ENCODE measurements at regions not wholly inside any gene's neighbourhood (a gene's known extent, or its start where the extent isn't known, plus 50 kb on each side); places are given as distances from the start of the nearest gene placed in this dataset.
A peak's percentile ranks its signal among the peaks of the same experiment; 100 is the strongest.

GRCh38 chr15:47439146-47440111, 277.9 kb upstream of the SEMA6D start:
- Histone ChIP-seq H3K9ac (ENCODE audit: low read depth, low read length) (peak overlapping the region; percentile 39), H3K4me1 (ENCODE audit: control insufficient read depth, insufficient read depth, low read length) (peaks cover 18% of the 10 kb centered on the region), H3K4me3 (ENCODE audit: low read length) (no peak overlapping the region), H3K36me3 (ENCODE audit: insufficient read depth, low read length) (no peaks in the 10 kb centered on the region), H3K4me2 (ENCODE audit: low read length) (no peak overlapping the region), H3K9me3 (replicated peaks; ENCODE audit: low read length) (no peaks in the 10 kb centered on the region), H3K27me3 (ENCODE audit: control insufficient read depth, insufficient read depth, low read length) (no peaks in the 10 kb centered on the region)

GRCh38 chr15:47442371-47442770, 274.9 kb upstream of the SEMA6D start:
- Histone ChIP-seq H3K4me3 (ENCODE audit: low read length) (no peak overlapping the region), H3K4me2 (ENCODE audit: low read length) (no peak overlapping the region), H3K9ac (ENCODE audit: low read depth, low read length) (no peak overlapping the region), H3K4me1 (ENCODE audit: control insufficient read depth, insufficient read depth, low read length) (peaks cover 17% of the 10 kb centered on the region), H3K36me3 (ENCODE audit: insufficient read depth, low read length) (no peaks in the 10 kb centered on the region), H3K27me3 (ENCODE audit: control insufficient read depth, insufficient read depth, low read length) (no peaks in the 10 kb centered on the region), H3K9me3 (replicated peaks; ENCODE audit: low read length) (no peaks in the 10 kb centered on the region)

- Histone ChIP-seq H3K9ac (ENCODE audit: low read depth, low read length) (no peak overlapping the region), H3K27me3 (ENCODE audit: control insufficient read depth, insufficient read depth, low read length) (no peaks in the 10 kb centered on the region), H3K4me1 (ENCODE audit: control insufficient read depth, insufficient read depth, low read length) (peaks cover 14% of the 10 kb centered on the region), H3K4me3 (ENCODE audit: low read length) (no peak overlapping the region), H3K9me3 (replicated peaks; ENCODE audit: low read length) (no peaks in the 10 kb centered on the region), H3K36me3 (ENCODE audit: insufficient read depth, low read length) (no peaks in the 10 kb centered on the region), H3K4me2 (ENCODE audit: low read length) (no peak overlapping the region)
Observed at GRCh38 chr15:47443839-47444238, 273.5 kb upstream of the SEMA6D start.

- Histone ChIP-seq H3K27me3 (ENCODE audit: control insufficient read depth, insufficient read depth, low read length) (no peaks in the 10 kb centered on the region), H3K9ac (ENCODE audit: low read depth, low read length) (no peak overlapping the region), H3K9me3 (replicated peaks; ENCODE audit: low read length) (no peaks in the 10 kb centered on the region), H3K4me2 (ENCODE audit: low read length) (no peak overlapping the region), H3K4me1 (ENCODE audit: control insufficient read depth, insufficient read depth, low read length) (no peaks in the 10 kb centered on the region), H3K36me3 (ENCODE audit: insufficient read depth, low read length) (no peaks in the 10 kb centered on the region), H3K4me3 (ENCODE audit: low read length) (no peak overlapping the region)
Observed at GRCh38 chr15:47445723-47446392, 271.4 kb upstream of the SEMA6D start.

GRCh38 chr15:47460795-47461573, 256.3 kb upstream of the SEMA6D start:
- Histone ChIP-seq H3K4me3 (ENCODE audit: low read length) (no peak overlapping the region), H3K9me3 (replicated peaks; ENCODE audit: low read length) (peaks cover 5% of the 10 kb centered on the region), H3K4me2 (ENCODE audit: low read length) (no peak overlapping the region), H3K9ac (ENCODE audit: low read depth, low read length) (no peak overlapping the region), H3K36me3 (ENCODE audit: insufficient read depth, low read length) (no peaks in the 10 kb centered on the region), H3K4me1 (ENCODE audit: control insufficient read depth, insufficient read depth, low read length) (peaks cover 21% of the 10 kb centered on the region), H3K27me3 (ENCODE audit: control insufficient read depth, insufficient read depth, low read length) (no peaks in the 10 kb centered on the region)

GRCh38 chr15:47461652-47462141, 255.6 kb upstream of the SEMA6D start:
- Histone ChIP-seq H3K9me3 (replicated peaks; ENCODE audit: low read length) (peaks cover 5% of the 10 kb centered on the region), H3K4me3 (ENCODE audit: low read length) (no peak overlapping the region), H3K36me3 (ENCODE audit: insufficient read depth, low read length) (no peaks in the 10 kb centered on the region), H3K4me2 (ENCODE audit: low read length) (no peak overlapping the region), H3K9ac (ENCODE audit: low read depth, low read length) (no peak overlapping the region), H3K27me3 (ENCODE audit: control insufficient read depth, insufficient read depth, low read length) (no peaks in the 10 kb centered on the region), H3K4me1 (ENCODE audit: control insufficient read depth, insufficient read depth, low read length) (peaks cover 26% of the 10 kb centered on the region)

GRCh38 chr15:47466357-47466756, 250.9 kb upstream of the SEMA6D start:
- Histone ChIP-seq H3K4me1 (ENCODE audit: control insufficient read depth, insufficient read depth, low read length) (peaks cover 27% of the 10 kb centered on the region), H3K9ac (ENCODE audit: low read depth, low read length) (no peak overlapping the region), H3K9me3 (replicated peaks; ENCODE audit: low read length) (peaks cover 5% of the 10 kb centered on the region), H3K4me3 (ENCODE audit: low read length) (no peak overlapping the region), H3K27me3 (ENCODE audit: control insufficient read depth, insufficient read depth, low read length) (no peaks in the 10 kb centered on the region), H3K4me2 (ENCODE audit: low read length) (peak overlapping the region; percentile 9), H3K36me3 (ENCODE audit: insufficient read depth, low read length) (no peaks in the 10 kb centered on the region)

- Histone ChIP-seq H3K4me1 (ENCODE audit: control insufficient read depth, insufficient read depth, low read length) (peaks cover 12% of the 10 kb centered on the region), H3K4me2 (ENCODE audit: low read length) (no peak overlapping the region), H3K27me3 (ENCODE audit: control insufficient read depth, insufficient read depth, low read length) (no peaks in the 10 kb centered on the region), H3K4me3 (ENCODE audit: low read length) (no peak overlapping the region), H3K36me3 (ENCODE audit: insufficient read depth, low read length) (no peaks in the 10 kb centered on the region), H3K9ac (ENCODE audit: low read depth, low read length) (no peak overlapping the region), H3K9me3 (replicated peaks; ENCODE audit: low read length) (no peaks in the 10 kb centered on the region)
Observed at GRCh38 chr15:47470983-47471382, 246.3 kb upstream of the SEMA6D start.

- H3K4me2 ChIP-seq (ENCODE audit: low read length), result no peak overlapping the region
- no peaks in the 10 kb centered on the region for H3K27me3 ChIP-seq (ENCODE audit: control insufficient read depth, insufficient read depth, low read length)
- no peaks in the 10 kb centered on the region for H3K36me3 ChIP-seq (ENCODE audit: insufficient read depth, low read length)
- no peak overlapping the region for H3K4me3 ChIP-seq (ENCODE audit: low read length)
- no peaks in the 10 kb centered on the region for H3K9me3 ChIP-seq (replicated peaks; ENCODE audit: low read length)
- H3K9ac ChIP-seq (ENCODE audit: low read depth, low read length), result no peak overlapping the region
- peaks cover 5% of the 10 kb centered on the region for H3K4me1 ChIP-seq (ENCODE audit: control insufficient read depth, insufficient read depth, low read length)
Observed at GRCh38 chr15:47473106-47473725, 244.1 kb upstream of the SEMA6D start.

GRCh38 chr15:47473832-47474231, 243.5 kb upstream of the SEMA6D start:
- Histone ChIP-seq H3K36me3 (ENCODE audit: insufficient read depth, low read length) (no peaks in the 10 kb centered on the region), H3K4me2 (ENCODE audit: low read length) (no peak overlapping the region), H3K4me1 (ENCODE audit: control insufficient read depth, insufficient read depth, low read length) (peaks cover 5% of the 10 kb centered on the region)

GRCh38 chr15:47475336-47475735, 242.0 kb upstream of the SEMA6D start:
- no peaks in the 10 kb centered on the region for H3K27me3 ChIP-seq (ENCODE audit: control insufficient read depth, insufficient read depth, low read length)
- H3K9me3 ChIP-seq (replicated peaks; ENCODE audit: low read length), result no peaks in the 10 kb centered on the region
- H3K4me2 ChIP-seq (ENCODE audit: low read length), result no peak overlapping the region
- H3K36me3 ChIP-seq (ENCODE audit: insufficient read depth, low read length), result no peaks in the 10 kb centered on the region
- H3K4me1 ChIP-seq (ENCODE audit: control insufficient read depth, insufficient read depth, low read length), result peaks cover 5% of the 10 kb centered on the region
- H3K4me3 ChIP-seq (ENCODE audit: low read length), result no peak overlapping the region
- no peak overlapping the region for H3K9ac ChIP-seq (ENCODE audit: low read depth, low read length)

More at GRCh38 chr15:47473832-47474231, 243.5 kb upstream of the SEMA6D start:
- Histone ChIP-seq H3K9ac (ENCODE audit: low read depth, low read length) (no peak overlapping the region), H3K4me3 (ENCODE audit: low read length) (no peak overlapping the region), H3K27me3 (ENCODE audit: control insufficient read depth, insufficient read depth, low read length) (no peaks in the 10 kb centered on the region), H3K9me3 (replicated peaks; ENCODE audit: low read length) (no peaks in the 10 kb centered on the region)

Data from skeletal muscle satellite cell (primary cell).